ENCODE measurements at regions not wholly inside any gene's neighbourhood (a gene's known extent, or its start where the extent isn't known, plus 50 kb on each side); places are given as distances from the start of the nearest gene placed in this dataset.

DNA sequence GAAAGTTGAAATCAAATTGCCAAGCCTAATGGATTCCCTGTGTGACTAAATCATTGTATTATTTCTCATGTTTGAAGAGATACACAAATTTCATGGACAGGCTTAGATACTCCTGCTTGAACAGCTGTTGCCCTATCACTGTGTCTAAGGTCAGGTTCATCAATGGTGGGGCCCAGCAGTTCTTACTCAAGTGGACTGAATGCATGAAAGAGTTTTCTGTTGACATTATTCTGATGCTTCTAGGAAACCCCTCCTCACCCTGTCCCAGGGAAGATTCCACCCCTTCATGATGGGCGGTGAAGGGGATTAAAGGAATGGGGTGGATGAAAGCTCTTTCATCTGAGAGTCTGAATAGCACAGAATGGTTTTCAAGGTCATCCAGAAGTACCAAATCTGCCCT lies 148.8 kb downstream of the INO80D start:
- DNase-seq (ENCODE audit: low read depth in 2 of 2) = no peak

DNA sequence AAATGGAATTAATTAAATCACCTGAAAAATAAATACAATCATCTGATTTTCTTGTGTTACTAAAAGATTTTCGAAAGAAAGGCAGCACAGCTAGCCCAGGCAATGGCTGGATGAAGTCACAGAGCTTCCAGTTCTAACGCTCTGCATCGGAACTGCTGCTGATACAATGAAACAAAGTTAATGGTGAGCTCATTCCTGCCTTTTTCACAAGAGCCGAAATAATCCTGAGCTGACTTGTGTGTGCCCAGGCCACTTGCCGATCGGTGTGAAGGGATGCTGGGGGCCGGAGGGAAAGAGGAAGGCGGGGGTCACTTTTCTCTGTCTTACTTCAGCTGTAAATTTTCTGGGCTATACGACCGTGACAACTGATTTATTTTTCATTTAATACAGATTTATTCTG lies 149.5 kb downstream of the INO80D start:
- DNase-seq (ENCODE audit: low read depth in 2 of 2) = no peak

DNA sequence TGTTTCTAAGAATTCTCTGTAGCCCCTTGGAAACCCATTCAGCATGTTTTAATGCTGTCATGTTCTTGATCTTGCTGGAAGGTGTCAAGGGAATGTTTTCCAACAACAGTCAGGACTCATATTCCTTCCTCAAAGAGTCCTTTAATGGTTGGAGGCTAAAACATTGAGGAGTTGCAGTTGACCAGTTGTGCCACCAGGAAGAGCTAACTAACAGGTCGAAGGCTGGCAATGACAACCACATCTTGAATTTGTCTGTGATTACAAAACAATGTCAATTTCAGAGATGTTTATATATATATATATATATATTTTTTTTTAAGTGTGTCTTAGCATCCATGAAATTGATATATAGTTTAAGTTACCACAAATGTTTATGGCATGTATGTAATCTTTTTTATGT lies 151.5 kb downstream of the INO80D start:
- no peak for DNase-seq (ENCODE audit: low read depth in 2 of 2)

DNA sequence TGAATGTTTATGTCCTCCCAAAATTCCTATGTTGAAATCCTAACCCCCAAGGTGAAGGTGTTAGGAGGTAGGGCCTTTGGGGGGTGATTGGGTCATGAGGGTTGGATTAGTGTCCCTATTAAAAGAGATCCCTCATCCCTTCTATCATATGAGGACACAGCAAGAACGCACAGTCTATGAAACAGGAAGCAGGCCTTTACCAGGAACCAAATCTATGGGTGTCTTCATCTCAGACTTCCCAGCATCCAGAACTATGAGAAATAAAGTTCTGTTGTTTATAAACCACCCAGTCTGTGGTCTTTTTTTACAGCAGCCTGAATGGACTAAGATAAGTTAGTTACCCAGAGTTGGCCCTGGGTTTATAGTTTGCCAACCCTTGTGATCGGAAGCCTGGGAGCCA lies 153.1 kb downstream of the INO80D start:
- DNase-seq (ENCODE audit: low read depth in 2 of 2) = no peak

DNA sequence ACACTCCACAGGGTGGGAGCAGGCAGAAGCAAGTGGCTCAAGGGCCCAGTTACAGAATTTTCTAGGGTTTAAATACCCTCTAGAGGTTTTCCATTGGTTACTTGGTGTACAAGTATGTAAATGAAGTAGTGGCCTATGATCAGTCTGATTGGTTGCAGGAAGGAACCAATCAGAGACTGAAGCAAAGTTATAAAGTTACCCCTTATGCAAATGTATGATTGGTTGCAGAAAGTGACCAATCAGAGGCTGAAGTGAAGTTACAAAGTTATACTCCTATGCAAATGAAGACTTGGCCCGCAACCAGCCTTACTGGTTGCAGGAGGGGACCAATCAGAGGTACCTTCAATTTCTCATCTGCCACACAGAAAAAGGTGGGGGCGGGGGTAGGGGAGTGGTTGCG lies 154.6 kb downstream of the INO80D start:
- no peak for DNase-seq (ENCODE audit: low read depth in 2 of 2)

DNA sequence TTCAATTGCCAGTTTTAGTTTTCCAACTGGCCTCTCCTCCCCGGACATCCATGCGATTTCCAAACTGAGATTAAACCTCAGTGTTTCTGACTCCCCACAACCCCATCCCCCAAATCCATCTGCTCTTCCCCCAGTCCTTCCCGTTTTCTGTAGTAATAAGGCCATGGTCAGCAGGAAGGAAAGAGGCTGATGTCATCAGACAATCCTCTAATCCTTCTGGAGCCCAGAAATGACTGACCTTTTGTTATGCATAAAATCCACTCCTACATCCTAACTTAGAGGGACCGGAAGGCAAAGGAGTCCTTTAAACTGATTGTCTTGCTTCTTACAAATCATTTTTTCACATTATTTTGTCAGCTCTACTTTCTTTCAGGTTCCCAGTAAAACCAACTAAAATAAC lies 155.8 kb downstream of the INO80D start:
- no peak for DNase-seq (ENCODE audit: low read depth in 2 of 2)

DNA sequence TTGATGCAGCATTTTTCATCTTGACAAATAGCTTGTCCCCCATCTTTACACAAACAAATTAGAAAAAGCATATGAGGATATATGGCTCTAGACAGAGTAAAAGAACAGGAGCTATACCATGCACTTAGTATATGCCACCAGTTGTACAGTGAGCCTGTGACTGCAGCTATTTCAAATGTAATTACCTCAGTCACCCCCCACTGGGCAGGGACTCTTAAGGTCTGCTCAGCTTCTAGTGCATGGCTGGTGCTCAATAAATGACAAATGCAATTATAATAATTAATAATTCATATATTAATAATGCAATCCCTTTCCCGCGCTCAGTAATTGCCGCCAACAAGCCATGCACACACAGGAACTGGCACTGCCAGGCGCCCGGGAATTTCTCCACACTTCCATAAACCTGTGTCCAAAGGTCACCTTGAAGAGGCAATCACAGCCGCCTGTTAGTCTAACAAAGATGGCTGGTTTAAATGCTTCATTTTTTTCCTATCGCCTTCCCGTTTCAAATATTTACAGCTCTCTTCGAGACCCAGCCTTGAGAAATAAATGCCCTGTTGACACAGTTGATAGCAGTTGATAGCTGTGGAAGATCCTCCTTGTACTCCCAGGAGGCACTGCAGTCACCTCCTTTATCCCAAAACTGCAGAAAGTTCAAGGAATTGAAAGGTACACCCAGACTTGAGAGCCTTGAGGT lies 156.6 kb downstream of the INO80D start:
- DNase-seq (ENCODE audit: low read depth in 2 of 2) = no peak

DNA sequence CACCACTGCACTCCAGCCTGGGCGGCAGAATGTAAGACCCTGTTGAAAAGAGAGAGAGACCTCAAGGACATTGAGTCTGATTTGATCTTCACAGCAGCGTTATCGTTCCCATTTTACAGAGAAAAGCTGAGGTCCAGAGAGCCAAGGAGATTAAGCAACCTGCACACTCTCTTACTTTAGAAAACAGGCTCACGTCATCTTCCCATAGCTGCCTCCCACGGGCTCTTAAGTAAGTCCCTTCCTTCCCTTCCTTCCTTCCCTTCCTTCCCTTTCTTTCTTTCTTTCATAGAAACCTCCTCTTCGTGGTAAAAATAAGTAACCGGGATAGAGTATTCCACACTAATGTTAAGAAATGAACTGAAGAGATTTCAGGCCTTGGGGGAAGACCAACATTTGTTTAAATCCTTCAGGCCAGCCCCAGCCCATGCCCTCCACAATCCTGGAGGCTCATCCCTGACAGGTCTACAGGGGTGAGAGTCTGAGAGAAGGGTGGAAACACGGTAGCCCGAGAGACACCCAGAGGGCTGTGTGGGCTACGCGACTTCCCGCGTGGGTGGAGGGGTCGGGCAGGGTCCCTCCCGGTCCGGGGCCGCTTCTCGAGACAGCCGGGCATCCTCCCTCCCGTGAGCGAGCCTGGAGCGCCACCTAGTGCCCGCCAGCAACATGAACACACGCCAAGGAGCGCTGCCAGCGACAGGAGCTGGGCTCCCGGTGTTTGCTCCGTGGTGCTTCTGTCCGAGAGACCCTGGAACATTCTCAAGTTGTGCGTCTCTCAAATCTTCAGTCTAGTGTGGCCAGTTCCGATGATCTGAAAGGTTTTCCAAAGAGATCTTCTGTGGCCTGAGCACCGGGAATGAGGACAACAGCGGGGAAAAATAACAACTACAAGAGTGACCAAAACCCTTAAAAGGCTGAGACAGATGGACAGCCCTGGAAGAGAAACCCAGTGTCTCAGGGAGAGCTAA lies 160.3 kb downstream of the INO80D start:
- peak; percentile 4 to 50 for DNase-seq (ENCODE audit: low read depth in 2 of 2)

DNA sequence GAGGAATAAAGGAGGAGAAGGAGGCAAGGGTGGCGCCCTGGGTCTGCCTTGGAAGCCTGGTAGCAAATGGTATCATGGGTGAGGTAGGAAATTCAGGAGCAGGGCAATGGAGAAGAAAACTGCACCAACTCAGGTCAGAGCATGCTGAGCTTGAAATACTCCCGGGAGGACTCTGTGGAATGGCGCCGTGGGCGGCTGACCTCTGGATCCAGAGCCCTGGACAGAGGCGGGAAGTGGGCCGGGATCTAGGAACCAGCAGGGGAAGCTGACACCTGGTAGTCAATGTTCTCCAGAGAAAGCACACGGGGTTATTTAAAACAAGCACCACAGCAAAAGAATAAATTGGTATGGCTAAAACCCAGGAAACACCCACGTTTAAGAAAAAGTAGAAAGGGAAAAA lies 161.3 kb downstream of the INO80D start:
- no peak for DNase-seq (ENCODE audit: low read depth in 2 of 2)

DNA sequence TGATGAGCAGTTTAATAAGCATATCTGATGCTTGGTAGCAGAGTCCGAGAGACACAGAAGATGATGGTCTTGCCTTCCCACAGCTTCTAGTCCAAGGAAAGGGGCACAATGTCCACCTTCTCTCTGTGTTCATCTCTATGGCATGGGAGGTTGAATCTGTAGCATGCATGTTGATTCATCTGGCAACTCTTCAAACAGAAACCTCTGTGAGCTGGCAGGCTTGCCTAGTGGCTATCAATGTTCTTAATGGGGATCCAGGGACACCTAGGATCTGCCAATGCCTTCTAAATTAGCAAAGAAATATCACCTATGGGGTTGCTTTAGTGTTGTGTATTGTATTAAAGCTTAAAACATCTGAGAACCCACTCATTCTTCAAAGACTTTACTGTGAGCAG lies 170.8 kb downstream of the INO80D start:
- DNase-seq (ENCODE audit: low read depth in 2 of 2) = no peak

DNA sequence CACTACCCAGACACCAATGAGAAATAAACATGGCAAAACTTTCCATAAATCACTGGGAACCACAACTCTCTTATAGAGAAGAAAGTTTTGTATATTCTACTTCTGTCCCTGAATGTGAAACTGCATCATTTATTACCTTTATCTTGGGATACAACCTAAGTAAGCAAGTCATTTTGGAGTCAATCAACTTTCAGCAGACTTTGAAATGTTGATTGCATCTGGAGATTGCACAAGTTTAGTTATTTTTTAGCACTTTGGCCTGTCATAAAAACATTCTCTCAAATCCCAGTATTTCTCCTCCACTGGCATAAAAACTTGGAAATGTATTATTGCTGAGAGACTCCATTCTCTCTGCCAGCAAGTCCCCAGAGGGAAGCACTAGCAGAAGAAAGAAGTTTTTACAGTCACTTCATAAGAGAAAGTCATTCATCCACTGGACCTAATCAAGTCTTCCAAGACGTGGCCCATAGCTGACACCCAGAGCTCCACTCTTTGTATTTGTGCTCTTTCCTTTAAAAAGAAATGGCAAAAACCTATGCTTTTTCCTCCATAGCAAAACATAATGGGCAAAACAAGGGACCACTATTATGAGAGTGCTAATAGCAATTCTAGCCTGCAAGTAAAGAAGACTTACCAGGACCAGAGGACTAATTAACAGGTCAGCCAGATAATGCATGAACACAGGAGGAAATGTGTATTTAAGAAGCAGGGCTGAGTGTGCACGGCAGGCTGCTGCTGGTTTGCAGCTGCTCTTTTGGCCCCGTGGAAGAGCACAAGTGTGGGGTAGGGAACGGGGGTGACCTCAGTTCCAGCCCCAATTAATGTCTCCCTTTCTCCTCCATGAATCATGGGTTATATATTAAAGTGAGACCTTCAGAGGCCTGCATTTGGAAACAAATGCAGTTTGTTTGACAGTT lies 171.5 kb downstream of the INO80D start:
- DNase-seq (ENCODE audit: low read depth in 2 of 2) = no peak

DNA sequence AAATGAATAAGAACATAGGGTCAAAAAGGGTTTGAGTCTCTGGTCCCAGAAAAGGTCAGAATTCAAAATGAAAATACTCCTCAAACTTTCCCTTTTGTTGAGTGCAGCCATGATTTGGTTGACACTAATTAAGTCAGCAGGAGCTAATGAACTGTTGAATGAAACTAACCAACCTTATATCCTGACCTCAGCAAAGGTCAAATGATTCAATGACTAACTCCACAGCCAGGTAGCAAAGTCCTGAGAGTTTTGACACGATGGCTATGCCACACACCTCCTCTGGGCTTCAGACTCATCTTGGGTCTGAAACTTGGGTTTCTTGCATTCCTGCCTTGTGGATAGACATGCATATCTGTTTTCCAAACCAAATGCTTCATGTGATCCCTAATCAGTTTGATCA lies 172.3 kb downstream of the INO80D start:
- DNase-seq (ENCODE audit: low read depth in 2 of 2) = no peak

DNA sequence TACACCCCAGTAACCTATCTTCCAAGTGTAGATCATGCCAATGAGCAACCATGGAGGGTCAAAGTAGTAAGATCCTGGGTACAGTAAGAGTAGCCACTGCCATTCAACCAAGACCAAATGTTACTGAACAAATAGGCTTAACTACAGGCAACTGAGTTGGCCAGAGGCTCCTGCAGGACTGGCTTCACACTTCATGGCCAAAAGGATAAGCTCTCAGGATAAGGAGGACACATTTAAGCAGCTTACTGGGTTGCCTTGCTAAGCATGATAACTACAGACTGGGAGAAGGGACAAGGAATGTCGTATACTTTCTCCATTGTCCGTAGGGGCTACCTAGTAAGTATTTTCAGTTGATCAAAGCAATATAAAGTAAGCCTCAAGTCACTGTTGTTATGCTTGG lies 174.7 kb downstream of the INO80D start:
- no peak for DNase-seq (ENCODE audit: low read depth in 2 of 2)

DNA sequence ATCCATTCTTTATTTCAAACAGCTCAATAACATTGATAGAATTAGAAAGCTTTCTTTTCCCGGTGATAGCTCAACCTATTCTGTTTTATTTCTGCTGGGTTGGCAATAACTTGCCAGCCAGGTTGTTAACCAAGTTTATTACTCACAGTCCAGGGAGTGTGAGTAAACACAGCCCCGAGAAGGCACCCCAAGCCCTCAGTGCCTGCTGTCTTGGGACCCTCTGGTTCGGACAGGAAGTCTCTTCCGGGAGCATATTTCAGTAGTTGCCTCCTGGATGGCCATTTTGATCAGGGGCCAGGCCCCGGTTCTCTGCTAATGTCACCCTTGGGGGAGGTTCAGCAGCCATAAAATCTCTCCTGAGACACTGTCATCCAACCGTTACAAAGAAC lies 176.8 kb downstream of the INO80D start:
- no peak for DNase-seq (ENCODE audit: low read depth in 2 of 2)

DNA sequence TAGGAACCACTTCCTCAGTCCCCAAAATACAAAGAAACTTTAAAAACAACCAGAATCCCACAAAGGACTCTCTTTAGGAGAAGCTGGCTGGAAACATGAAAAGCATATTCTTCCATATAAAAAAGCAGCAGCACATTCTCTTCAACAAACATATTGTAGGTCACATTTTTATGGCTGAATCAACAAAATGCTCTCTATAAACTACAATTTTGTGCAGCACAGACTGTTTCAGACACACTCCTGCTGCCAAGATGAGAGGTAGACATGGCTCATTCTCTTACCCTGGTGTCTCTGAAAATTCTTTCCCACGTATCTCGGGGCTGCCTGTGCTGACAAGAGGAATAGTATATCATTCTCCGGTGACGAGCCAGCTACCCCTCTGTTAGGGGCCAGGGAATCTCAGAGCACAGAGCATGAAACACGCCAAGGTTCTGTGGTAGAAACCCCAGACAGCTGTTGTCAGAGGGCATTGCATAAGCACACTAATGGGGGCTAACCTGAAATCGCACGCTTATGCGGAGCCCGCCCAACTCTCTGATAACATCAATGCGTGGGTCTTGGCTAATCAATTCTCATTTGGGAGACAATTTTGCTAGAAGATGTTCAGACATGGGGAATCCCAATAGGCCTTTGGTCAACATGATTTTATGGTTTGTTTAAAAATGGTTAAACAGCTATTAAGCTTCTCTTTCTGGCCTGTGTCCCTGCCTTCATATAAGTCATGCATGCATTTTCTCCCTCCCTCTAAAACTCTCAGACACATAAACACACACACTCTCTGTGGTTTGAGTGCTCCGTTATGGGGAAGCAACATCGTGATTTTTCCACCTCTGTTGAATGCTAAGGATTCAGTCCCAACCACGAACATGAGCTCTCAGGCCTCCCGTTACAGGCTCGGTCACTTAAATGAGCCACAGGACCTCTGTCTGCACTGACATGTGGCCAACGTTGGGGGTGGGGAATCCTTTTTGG lies 177.5 kb downstream of the INO80D start:
- DNase-seq (ENCODE audit: low read depth in 2 of 2) = no peak

DNA sequence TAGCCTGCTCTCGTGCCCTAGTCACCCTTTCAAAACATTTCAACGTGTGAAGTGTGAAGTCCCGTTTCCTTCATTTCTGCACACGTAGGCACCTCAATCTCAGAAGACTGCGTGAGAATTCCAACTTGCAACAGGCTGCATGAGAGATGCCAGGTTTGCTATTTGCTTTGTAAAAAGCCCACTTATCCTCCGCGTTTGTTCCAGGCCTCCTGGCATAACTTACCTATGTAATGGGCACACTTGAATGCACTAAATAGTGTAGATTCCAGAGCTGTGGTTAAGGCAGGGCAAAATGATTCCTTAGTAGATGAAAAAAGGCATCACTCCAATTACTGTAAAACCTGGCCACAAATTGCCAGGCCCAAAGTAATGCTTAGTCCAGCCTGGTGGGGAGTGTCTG lies 179.6 kb downstream of the INO80D start:
- DNase-seq (ENCODE audit: low read depth in 2 of 2) = no peak

DNA sequence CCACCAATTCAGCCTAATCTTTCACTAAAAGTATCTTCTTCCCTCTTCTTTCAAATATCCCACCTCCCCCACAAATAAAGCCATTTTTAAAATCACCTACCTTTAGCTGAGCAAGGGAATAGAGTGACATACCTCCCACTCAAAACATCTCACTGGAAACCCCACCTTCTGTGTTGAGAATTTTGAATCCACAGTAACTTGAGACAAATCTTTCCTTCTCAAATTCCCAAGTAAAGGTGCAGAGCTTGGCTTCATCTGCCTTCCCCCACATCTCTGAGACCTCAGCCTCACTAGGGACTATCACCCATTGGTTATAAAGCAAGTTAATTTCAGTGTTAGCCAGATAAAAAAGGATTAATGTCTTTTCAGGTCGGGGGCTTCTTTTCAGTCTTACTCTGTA lies 180.4 kb downstream of the INO80D start:
- no peak for DNase-seq (ENCODE audit: low read depth in 2 of 2)

DNA sequence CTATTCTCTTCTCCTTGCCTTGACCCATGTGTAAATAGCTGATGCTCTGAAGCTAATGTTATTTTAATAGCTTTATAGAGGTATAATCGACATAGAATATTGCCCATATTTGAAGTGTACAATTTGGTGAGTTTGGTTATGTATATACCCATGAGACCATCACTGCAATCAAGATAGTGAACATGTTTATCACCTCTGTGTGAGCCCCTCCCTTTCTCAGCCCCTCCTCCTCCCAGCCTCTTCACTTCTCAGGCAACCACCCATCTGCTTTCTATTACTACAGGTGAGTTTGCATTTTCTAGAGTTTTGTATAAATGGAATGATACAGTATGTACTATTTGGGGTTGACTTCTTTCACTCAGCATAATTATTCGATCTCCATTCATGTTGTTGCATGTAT lies 181.1 kb downstream of the INO80D start:
- DNase-seq (ENCODE audit: low read depth in 2 of 2) = no peak

DNA sequence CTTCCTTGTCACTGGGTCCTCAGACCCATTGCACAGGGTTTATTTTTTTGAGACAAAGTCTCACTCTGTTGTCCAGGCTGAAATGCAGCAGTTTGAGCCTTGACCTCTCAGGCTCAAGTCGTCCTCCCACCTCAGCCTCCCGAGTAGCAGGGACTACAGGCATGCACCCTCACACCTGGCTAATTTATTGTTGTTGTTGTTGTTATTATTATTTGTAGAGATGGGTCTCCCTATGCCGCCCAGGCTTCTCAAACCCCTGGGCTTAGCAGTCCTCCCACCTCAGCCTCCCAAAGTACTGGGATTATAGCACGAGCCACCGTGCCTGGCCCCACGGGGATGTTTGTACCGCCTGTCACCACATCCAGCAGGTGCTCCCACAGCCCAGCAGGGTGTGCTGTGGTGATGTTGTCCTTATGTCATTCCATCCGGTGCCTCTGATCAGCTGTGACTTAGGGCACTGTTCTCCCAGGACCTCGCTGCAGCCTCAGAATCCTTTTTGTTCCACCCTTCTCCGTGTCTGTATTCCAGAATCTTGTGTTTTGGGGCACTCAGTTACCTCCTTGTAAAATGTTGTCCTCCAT lies 182.3 kb downstream of the INO80D start:
- no peak for DNase-seq (ENCODE audit: low read depth in 2 of 2)

DNA sequence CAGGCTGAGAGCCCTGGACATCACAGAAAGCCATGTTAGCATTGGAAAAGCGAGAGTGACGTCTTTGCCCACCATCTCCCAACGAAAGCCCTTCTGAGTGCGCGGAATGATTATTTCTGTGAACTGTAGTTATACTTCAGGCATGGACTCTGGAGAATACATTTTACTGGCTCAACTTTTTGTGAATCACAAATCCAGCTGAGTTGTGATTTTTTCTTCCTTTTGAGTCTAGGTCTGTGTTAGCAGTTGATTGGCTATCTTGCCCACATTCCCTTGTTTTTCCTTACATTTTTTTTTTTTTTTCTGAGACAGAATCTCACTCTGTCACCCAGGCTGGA lies 183.1 kb downstream of the INO80D start:
- no peak for DNase-seq (ENCODE audit: low read depth in 2 of 2)
